ENCODE measurements at regions not wholly inside any gene's neighbourhood (a gene's known extent, or its start where the extent isn't known, plus 50 kb on each side); places are given as distances from the start of the nearest gene placed in this dataset.
"Not testable (repeated sequence)": the region's sequence is repeated elsewhere in the genome, so short reads cannot be mapped to it uniquely, and the experiment has no call there.

DNA sequence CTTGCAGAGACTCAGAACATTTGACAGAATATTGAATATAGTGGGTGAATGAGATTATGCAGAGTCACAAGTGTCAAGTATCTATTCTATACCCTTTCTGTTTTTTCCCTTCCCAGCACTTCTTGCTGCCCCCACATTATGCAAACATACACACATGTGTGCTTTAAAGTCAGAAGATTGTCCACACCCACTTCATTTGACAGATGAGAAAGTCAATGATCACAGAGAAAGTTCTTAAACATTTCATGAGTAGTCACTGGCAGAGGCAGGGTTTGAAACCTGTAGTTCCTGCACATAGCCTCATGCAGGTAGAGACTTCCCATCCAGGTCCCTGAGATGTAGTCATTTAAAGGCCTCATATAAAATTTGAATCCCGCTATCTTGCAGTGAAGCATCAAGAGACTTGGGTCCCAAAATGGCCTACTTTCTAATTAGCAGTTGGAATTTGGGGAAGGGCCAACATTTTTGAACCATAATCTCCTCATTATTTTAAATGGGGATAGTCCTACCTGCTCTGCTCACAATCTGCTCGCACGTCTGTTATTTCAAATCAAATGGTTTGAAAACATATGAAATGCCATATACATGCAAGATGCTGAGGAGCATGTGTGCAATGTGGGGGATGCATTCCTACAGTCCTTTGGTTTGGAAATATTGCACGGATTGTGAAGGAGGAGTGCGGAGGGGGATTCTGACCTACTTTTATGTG, 217.8 kb downstream of the STK31 start:
- in situ Hi-C loops (cut with HindIII; ENCODE audit: low pct_unique_long_range_greater_than_20kb, low sequenced_read_pairs), result no loop called here
- DNase-seq (ENCODE audit: low read depth), result no peak

DNA sequence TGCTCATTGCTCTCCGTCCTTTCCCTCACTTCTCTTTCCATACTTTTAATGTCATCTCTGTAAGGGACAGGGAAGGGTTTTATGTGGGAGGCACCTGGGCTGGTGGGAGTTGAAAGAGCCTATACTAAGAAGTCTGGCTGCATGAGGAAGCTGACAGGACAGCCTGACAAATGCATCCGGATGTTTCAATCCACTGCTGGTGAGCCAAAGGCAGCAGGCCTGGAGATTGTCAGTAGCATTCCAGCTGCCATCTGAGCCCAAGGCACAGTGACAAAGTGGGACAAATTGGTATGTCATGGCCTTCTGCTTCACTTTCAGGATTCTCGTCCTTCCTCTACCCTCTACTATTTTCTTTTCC, 218.4 kb downstream of the STK31 start:
- in situ Hi-C loops (cut with HindIII; ENCODE audit: low pct_unique_long_range_greater_than_20kb, low sequenced_read_pairs), result no loop called here

DNA sequence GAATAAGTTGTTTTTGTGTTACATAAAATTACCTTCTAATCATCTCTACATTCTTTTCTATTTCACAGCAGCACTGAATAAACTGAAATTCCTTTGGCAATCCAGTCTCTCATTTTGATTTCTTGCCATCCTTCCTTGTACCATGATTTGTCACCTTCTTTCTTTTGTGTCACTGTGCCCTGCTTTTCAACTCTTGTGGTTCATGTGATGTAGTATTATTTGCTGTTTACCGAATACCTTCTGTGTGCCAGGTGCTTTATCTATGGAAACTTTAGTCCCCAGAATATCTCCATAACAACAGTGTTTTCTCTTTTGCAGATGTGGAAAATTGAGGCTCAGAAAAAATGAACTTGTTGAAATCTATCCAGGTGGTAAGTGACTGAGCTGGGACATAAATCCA, 220.3 kb downstream of the STK31 start:
- no peak for DNase-seq (ENCODE audit: low read depth)
- in situ Hi-C loops (cut with HindIII; ENCODE audit: low pct_unique_long_range_greater_than_20kb, low sequenced_read_pairs), result no loop called here

More for the DNA sequence above, 218.4 kb downstream of the STK31 start:
- no peak for DNase-seq (ENCODE audit: low read depth)

DNA sequence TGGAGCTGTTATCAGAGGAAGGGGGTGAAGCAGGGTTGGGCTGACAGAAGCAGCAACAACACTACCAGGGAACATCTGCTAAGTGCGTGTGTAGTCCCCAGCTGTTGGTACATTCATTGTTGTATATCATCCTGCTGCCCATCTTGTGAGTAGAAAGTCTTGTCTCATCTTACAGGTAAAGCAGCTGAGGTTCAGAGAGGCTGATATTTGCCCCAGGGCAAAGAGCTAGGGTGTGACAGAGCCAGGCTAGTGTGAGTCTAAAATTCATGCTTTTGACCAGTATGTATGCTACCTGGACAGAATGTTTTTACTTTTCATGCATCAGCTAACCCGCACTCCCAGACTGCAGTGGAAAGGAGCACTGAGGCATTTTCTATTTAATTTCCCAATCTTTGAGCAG, 221.6 kb downstream of the STK31 start:
- in situ Hi-C loops (cut with HindIII; ENCODE audit: low pct_unique_long_range_greater_than_20kb, low sequenced_read_pairs), result no loop called here

DNA sequence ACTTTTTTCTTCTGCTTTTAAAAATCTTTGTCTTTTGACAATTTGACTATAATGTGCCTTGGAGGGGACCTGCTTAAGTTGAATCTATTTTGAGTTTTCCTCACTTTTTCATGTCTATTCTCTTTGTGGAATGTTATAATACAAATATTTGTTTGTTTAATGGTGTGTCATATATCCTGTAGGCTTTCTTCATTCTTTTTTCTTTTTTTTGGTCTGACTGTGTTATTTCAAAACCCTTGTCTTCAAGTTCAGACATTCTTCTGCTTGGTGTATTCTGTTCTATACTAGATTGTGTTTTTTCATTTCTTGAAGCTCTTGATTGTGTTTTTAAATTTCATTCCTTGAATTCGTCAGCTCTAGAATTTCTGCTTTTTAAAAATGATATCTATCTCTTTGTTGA, 228.2 kb downstream of the STK31 start:
- DNase-seq (ENCODE audit: low read depth), result no peak
- in situ Hi-C loops (cut with HindIII; ENCODE audit: low pct_unique_long_range_greater_than_20kb, low sequenced_read_pairs), result no loop called here

More for the DNA sequence above, 221.6 kb downstream of the STK31 start:
- no peak for DNase-seq (ENCODE audit: low read depth)

DNA sequence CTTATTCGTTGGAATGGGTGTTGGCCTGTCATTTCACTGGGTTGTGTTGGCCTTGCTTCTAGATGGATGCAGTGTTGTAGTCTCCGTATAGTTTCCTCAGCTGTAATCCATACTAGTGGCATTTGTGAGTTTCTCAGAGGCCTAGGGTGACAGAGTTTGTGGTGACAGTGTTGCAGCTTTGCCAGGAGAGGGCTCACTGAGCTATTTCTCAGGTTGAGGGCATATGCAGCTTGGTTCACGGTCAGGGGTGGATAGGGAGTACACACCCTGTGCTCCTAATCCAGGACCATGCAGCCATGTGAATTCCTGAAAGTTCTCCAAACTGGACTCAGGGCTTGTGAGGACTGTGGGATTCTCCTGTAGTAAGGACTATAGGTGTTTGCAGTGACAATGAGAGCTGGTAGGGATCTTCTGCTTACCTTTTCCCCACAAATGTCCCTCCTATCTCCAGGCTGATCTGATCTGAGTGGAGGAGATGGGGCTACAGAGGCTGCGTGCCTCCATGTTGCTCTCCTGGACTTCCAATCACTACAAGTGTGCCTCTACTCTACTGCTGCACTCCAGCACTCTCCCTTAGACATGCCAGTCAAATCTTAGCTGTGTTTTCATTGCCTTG, 229.0 kb downstream of the STK31 start:
- peak; percentile 23 for DNase-seq (ENCODE audit: low read depth)
- in situ Hi-C loops (cut with HindIII; ENCODE audit: low pct_unique_long_range_greater_than_20kb, low sequenced_read_pairs), result no loop called here

DNA sequence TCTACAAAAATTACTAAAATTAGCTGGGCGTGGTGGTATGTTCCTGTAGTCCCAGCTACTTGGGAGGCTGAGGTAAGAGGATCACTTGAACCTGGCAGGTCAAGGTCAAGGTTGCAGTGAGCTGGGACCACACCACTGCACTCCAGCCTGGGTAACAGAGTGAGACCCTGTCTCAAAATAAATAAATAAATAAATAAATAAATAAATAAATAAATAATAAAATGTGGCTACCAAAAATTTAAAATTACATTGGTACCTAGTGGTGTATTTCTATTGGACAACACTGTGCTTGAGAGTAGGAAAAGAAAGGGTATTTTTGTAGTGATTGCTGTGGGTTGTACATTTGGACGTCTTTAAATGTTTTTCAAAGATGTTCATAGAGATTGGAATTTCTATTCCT, 229.7 kb downstream of the STK31 start:
- in situ Hi-C loops (cut with HindIII; ENCODE audit: low pct_unique_long_range_greater_than_20kb, low sequenced_read_pairs); DNase-seq (ENCODE audit: low read depth): not testable (repeated sequence)

DNA sequence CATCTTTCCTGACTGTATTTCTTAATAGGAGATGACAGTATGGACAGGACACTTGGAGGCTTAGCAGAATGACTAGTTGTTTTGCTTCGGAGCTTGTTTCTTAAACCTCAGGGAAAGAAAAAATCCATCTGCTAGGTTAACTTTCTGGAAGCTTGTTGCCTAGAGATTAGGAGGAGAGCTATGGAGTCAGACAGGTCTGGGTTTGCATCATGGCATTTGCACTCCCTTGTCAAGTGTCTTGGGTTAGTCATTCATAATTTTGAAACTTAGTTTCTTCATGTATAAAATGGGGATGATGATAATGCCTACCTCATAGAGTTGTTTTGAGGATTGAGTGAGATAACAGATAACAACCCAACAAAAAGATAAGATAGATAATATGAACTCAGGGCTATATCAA, 231.5 kb downstream of the STK31 start:
- in situ Hi-C loops (cut with HindIII; ENCODE audit: low pct_unique_long_range_greater_than_20kb, low sequenced_read_pairs), result no loop called here
- no peak for DNase-seq (ENCODE audit: low read depth)

DNA sequence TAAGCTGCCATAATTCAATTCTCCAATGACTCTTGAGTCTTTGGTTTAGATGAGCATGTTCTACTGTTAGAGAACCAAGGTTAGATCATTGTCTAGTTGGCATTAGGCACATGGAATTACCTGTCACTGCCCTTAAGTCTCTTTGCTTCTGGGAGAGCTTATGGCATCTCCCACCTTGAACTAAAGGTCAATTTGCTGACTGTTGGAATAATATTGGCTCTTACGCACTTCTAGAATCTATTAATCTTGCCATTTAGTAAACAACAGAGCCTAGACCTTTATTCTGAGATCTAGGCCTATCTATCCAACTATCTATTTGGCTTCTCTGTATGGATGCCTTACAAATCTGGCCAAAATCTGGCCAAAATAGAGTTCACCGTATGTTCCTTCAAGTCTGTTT, 232.0 kb downstream of the STK31 start:
- in situ Hi-C loops (cut with HindIII; ENCODE audit: low pct_unique_long_range_greater_than_20kb, low sequenced_read_pairs), result no loop called here
- DNase-seq (ENCODE audit: low read depth), result no peak

DNA sequence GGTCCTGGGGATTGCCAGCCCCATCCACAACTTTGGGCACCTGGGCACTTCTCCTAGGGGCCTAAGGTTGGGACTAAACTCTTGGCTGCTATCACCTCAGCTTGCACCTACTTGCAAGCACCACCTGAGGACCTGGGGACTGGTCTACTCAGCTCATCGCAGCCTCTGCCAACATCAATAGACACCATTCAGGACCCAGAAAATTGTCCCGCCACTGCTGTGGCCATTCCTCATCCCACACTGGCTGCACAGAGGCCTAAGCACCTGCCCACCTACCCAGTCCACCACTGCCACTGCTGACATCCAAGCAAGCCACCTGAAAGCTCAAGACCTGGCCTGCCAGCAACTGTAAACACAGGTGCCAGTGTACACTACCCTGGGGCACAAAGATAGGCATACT, 234.1 kb downstream of the STK31 start:
- no peak for DNase-seq (ENCODE audit: low read depth)
- in situ Hi-C loops (cut with HindIII; ENCODE audit: low pct_unique_long_range_greater_than_20kb, low sequenced_read_pairs), result no loop called here

DNA sequence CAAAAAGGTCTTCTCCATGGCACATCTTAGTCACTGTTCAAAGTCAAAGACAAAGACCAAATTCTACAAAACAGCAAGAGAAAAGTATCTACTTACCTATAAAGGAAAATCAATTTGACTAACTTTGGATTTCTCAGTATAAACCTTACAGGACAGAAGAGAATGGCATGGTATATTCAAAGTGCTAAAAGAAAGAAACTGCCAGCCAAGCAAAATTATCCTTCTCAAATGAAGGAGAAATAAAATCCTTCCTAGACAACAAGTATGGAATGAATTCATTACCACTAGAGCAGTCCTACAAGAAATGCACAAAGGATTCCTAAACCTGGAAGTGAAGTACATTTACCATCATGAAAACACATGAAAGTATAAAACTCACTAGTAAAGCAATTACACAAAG, 235.5 kb downstream of the STK31 start:
- no peak for DNase-seq (ENCODE audit: low read depth)
- in situ Hi-C loops (cut with HindIII; ENCODE audit: low pct_unique_long_range_greater_than_20kb, low sequenced_read_pairs), result no loop called here

DNA sequence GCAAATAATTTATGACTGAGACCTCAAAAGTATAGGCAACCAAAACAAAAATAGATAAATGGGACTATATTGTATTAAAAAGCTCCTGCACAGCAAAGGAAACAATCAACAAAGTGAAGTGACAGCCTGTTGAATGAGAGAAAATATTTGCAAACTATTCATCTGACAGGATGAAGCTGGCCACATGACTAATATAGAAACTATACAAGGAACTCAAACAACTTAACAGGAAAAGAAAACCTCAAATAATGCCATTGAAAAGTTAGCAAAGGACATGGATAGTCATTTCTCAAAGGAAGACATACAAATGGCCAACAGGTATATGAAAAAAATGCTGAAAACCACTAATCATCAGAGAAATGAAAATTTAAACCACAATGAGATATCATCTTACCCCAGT, 245.1 kb downstream of the STK31 start:
- no peak for DNase-seq (ENCODE audit: low read depth)

DNA sequence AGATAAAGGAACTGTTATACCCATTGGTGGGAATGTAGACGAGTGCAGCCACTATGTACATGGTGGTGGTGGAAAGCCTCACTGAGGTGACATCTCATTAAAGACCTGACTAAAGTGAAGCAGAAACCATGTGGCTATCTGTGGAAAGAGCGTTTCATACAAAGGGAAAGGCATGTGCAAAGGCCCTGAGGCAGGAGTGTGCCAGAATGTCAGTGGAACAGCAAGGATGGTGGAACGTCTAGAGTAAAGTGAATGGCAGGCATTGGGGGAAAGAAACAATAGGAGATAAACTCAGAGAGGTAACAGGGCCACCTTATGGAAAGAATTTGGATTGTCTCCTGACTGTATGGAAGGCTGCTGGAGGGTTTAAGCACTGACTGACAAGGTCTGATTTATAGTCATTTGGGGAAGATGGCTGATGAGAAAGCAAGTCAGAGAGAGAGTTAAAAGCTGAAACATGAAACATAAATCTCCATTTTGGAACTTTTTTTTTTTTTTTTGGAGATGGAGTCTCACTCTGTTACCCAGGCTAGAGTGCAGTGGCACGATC, 245.7 kb downstream of the STK31 start:
- no peak for DNase-seq (ENCODE audit: low read depth)
- in situ Hi-C loops (cut with HindIII; ENCODE audit: low pct_unique_long_range_greater_than_20kb, low sequenced_read_pairs), result no loop called here

More for the DNA sequence above, 245.1 kb downstream of the STK31 start:
- in situ Hi-C loops (cut with HindIII; ENCODE audit: low pct_unique_long_range_greater_than_20kb, low sequenced_read_pairs), result no loop called here

DNA sequence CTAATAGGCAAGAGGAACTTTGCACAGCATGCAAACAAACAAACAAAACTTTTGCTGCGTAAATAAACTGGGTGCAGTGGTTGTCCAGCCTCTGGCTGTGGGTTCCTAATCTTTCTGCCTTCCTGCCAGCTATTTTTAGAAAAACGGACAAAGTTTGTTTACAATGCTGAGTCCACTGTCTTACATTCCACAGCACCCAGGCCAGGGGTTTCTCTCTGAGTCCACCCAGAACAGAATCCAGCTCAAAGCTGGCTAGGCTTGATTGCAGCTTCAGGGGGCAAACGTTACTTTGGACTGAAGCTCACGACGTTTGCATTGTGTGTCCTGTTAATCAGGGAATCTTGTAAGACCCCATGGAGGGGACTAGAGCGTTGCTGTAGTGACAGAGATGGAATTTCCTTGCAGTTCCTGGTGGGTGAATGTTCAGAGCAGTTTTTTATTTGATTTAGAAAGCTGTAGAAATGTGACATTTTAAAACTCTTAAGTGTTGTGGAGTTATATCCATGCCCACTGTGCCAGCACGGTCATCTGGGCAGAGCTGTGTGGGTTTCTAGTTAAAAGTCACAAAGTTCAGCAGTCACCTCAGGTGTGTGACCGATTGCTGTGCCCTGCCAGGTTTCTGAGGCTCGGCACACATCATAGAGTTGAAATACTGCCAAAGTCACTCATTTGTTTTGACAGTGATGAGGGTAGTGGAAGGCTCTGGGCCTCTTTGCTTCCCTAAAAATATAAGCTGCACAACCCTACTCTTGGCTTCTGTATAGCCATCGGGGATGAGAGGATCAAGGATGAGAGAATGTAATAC, 247.0 kb downstream of the STK31 start:
- in situ Hi-C loops (cut with HindIII; ENCODE audit: low pct_unique_long_range_greater_than_20kb, low sequenced_read_pairs), result no loop called here
- DNase-seq (ENCODE audit: low read depth), result no peak

DNA sequence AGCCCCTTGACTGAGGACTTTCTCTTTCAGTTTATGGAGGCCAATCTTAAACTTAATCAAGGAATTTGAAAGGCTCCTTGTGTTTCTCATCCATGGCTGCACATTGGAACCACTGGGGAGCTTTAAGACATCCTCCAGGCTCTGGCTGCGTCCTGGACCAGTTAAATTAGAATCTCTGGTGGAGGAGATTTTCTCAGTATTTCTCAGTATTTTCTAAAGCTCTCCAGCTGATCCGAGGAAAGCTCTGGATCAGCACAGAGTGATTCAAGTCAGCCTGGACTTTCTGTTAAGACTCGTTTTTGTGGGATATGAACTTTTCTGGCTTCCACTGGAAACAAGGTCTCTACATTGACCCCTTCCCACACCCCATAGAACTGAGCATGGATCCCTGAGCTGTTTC, 249.8 kb downstream of the STK31 start:
- no peak for DNase-seq (ENCODE audit: low read depth)
- in situ Hi-C loops (cut with HindIII; ENCODE audit: low pct_unique_long_range_greater_than_20kb, low sequenced_read_pairs), result no loop called here

DNA sequence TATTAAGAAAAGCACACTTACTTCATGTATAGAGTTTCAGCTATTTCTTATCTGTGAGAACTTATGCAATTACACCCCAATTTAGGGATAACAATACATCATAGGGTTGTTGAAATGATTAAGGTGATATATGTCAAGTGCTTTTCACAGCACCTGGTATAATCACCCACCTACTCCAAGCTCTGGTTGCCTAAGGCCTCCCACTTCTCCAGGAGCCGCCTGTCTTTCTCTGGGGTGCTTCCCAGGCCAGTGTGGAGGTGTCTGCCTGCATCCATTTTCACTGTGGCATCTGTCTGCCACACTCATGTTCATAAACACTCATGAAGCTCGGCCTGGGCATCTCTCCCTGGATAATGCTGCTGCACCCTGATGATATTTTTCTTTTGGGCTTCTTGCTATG, 250.3 kb downstream of the STK31 start:
- DNase-seq (ENCODE audit: low read depth), result no peak
- in situ Hi-C loops (cut with HindIII; ENCODE audit: low pct_unique_long_range_greater_than_20kb, low sequenced_read_pairs), result no loop called here

DNA sequence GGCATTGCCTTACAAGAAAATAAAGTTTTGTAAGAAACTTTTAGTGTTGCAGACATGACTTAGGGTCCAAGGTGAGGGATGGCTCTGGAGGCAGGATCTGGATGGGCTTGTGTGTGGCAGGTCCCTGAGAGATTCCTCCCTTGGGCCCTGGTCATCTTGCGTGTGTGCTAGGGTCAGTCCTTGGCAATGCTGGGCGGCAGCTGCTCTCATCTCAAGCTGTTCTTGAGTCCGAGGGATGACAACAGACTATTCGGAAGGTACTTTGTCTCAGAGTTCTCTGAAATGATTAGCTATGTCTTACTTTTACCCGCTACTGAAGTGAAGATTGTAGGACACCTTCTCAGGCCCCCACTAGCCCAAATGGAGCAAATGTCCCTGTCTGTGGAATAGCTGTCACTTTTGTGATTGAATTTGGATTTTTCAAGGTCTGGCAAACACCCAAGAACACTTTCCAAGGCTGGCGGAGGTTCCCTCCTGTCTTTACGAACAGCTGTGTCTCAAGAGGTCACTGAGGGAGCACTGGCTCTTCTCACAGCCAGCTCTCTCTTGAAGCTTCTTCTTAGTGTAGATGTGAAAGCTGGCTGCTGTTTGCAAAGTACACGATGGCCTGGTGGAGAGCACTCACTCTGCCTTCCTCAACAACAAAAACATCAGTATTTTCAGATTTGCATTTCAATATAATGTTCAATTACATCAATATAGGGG, 253.6 kb downstream of the STK31 start:
- in situ Hi-C loops (cut with HindIII; ENCODE audit: low pct_unique_long_range_greater_than_20kb, low sequenced_read_pairs), result no loop called here
- DNase-seq (ENCODE audit: low read depth), result no peak

DNA sequence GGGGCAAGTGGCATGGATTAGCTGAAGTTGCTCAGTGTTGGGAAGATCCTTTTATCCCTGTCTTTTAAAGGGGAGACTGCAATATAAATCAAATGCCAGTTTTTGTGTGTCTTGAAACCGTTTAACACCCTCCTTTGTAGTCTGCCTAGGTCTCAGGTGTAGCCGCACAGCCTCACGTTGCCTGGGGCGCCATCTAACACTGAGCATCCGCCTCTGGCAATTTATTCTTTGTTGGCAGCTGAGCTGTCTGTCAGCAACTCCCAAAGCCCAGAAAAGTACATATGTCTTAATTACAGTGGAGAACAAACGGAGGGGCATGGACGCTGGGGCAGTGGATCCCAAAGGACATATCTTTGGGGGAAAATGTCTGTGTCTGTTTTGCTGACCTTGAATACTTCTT, 254.7 kb downstream of the STK31 start:
- no peak for DNase-seq (ENCODE audit: low read depth)
- in situ Hi-C loops (cut with HindIII; ENCODE audit: low pct_unique_long_range_greater_than_20kb, low sequenced_read_pairs), result no loop called here

DNA sequence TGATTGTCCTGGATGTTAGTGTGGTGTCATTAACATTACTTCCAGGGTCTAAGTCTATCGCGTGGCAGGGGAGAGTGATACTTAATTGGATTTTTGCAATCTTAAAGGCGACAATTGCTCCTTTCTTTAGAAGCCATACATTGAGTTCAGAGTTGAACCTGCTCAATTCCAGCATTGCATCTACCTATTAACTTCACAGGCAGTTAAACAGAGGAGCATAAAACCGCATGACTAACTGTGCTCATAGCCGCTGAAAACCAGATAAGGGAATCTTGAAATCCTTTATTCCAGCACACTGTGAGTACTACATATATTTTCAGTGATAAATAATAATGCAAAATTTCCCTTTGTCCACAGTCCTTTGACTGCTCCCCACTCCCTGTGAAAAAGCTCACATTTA, 255.3 kb downstream of the STK31 start:
- in situ Hi-C loops (cut with HindIII; ENCODE audit: low pct_unique_long_range_greater_than_20kb, low sequenced_read_pairs), result no loop called here
- DNase-seq (ENCODE audit: low read depth), result no peak

Data from Caki2 (cell line).